GM12874 (cell line): ENCODE measurements at regions not wholly inside any gene's neighbourhood (a gene's known extent, or its start where the extent isn't known, plus 50 kb on each side); places are given as distances from the start of the nearest gene placed in this dataset.

Source experiments
- TF ChIP-seq, protein P1 (sequence below): IDR thresholded peaks from 2 replicates; pipeline ENCODE4 v1.5.1; 2011; ENCODE audit warnings: low read depth, mild to moderate bottlenecking, control low read depth, low read length, moderate library complexity; ENCODE audit not compliant: insufficient read depth

- TF ChIP-seq, protein P1, sequence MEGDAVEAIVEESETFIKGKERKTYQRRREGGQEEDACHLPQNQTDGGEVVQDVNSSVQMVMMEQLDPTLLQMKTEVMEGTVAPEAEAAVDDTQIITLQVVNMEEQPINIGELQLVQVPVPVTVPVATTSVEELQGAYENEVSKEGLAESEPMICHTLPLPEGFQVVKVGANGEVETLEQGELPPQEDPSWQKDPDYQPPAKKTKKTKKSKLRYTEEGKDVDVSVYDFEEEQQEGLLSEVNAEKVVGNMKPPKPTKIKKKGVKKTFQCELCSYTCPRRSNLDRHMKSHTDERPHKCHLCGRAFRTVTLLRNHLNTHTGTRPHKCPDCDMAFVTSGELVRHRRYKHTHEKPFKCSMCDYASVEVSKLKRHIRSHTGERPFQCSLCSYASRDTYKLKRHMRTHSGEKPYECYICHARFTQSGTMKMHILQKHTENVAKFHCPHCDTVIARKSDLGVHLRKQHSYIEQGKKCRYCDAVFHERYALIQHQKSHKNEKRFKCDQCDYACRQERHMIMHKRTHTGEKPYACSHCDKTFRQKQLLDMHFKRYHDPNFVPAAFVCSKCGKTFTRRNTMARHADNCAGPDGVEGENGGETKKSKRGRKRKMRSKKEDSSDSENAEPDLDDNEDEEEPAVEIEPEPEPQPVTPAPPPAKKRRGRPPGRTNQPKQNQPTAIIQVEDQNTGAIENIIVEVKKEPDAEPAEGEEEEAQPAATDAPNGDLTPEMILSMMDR, result no peak
Observed at GRCh38 chr14:22118899-22119477, 445.4 kb upstream of the OR4E1 start.

DNA sequence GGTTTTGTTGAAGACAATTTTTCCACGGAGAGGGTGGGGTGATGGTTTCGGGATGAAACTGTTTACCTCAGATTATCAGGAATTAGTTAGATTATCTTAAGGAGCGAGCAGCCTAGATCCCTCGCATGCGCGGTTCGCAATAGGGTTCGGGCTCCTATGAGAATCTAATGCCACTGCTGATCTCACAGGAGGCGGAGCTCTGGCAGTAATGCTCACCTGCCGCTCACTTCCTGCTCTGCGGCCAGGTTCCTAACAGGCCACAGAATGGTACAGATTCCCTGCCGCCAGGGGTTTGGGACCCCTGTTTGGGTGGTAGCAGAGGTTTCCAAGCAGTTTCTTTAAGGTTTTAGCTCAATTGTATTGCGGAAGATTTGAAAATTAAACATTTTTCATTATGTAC lies 439.8 kb upstream of the OR4E1 start:
- TF ChIP-seq, protein P1, result no peak

DNA sequence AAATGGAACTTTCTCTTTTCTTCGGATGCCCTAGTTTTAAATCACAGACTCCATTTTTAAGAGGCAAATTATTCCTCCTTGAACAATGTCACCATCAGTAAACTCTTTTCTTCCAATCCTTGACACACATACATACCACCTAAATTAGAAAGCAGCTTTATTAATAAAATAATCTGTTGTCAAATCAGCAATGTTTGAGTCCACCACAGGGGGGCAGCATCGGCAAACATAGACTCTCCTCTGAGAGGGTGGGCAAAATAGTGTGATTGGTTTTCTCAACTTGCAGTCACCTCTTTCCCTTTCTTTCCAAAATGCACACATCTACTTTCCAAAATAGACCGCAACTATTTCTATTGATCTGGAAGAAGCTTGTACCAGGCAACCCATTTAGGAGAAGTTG lies 438.4 kb upstream of the OR4E1 start:
- TF ChIP-seq, protein P1, result peak; percentile 62

- TF ChIP-seq, protein P1, result no peak
Observed at GRCh38 chr14:22107753-22108152, 434.1 kb upstream of the OR4E1 start.

DNA sequence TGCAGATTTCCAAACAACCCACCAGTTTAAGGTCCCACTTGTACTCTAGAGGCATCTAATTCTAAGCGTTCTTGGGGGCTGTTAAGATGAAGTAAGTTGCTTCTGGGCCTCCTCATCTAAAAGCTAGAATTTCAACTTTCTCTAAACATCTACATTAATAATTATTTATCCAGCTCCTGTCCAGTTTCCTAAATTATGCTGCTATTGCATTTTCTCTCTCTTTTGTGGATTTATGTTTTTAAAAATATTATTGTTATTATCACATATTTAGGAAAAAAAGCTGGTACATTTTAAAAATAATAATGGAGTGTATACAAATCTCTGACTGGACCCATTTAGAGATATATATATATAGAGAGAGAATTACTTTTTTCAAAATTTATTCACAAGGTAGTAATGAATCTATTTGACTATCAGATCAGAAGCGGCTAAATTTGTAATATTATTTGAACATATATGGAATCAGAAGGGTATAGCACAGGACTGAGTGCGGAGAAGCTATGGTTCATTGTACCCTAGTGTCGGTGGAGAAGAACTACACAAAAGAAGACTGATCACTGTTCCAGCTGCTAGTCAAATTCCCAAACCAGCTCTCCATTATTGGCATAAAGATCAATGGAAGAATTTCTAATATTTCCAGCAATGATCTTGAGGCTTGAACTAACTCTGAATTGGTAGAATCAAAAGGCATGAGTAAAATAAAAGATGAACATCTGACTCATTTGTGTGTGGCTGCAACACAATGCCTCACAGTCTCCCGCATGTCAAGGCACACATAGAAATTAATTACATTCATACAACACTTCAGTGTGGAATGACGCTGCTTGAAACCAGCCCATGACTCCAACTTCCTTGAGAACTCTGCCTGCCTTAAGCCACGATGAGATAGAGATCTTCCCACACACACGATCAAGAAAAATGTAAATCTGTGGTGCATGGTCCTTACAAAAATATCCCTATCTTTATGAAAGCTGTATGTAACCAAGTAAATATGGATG lies 433.4 kb upstream of the OR4E1 start:
- TF ChIP-seq, protein P1, result no peak

DNA sequence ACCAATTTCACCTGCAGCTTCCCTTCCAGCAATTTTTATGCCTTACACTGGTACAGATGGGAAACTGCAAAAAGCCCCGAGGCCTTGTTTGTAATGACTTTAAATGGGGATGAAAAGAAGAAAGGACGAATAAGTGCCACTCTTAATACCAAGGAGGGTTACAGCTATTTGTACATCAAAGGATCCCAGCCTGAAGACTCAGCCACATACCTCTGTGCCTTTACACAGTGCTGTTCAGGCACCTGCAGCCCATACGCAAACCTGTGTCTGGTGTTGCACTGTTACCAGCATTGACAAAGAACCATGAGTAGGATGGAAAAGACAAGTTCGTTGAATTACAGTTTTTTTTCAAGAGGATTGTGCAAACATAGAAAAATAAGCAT lies 432.0 kb upstream of the OR4E1 start:
- TF ChIP-seq, protein P1, result no peak

DNA sequence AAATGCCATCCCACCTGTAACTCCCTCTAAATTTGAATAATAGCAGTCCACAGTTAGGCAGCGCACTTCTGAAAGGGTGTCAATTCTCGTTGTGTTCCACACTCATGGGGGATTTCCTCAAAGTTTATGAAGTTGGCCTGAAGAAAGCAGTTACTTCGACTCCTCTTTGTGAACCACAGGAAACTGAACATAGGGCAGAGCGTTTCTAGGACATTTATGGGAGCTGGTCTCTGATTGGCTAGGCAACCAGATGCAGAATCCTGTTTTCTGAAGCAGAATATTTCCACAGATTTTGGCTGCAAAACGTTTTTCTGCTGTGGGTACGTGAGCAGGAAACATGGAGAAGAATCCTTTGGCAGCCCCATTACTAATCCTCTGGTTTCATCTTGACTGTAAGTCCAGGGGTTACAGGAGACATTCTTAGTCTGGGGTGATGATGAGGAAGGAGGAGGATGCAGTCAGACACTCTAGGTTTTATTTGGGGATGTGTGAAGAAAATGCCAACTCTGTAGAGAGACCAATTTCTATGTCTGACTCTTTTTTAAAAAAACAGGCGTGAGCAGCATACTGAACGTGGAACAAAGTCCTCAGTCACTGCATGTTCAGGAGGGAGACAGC lies 431.5 kb upstream of the OR4E1 start:
- TF ChIP-seq, protein P1, result no peak
